Heart right ventricle (tissue), 16 donors: ENCODE measurements at regions not wholly inside any gene's neighbourhood (a gene's known extent, or its start where the extent isn't known, plus 50 kb on each side); places are given as distances from the start of the nearest gene placed in this dataset.

Source experiments
- ATAC-seq, 8 donors: fragments of 200-7000 bp; cut with Tn5 transposase; one replicate each; pipeline ENCODE4 v1.9.1; 2020; ENCODE audit warnings: mild to moderate bottlenecking in 8 of 8, moderate library complexity in 8 of 8, moderate number of reproducible peaks in 1 of 8
- DNase-seq, 2 donors: peaks; one replicate each; pipeline ENCODE4 v3.0.0-alpha.2; 2020
- H3K27ac ChIP-seq, 10 donors: fragments of 200-600 bp; sonication (generic) in 2 of 10; one replicate each; pipeline versions ENCODE4 v1.5.0 to v1.8.0; 2020 to 2022; ENCODE audit warnings: mild to moderate bottlenecking in 3 of 10
- H3K27me3 ChIP-seq, 7 donors: fragments of 200-600 bp; one replicate each; pipeline ENCODE4 v1.8.0; 2021 to 2022; ENCODE audit warnings: mild to moderate bottlenecking in 2 of 7
- H3K36me3 ChIP-seq, 9 donors: fragments of 200-600 bp; sonication (generic) in 1 of 9; one replicate each; pipeline versions ENCODE4 v1.5.0 to v1.8.0; 2020 to 2022; ENCODE audit warnings: mild to moderate bottlenecking in 2 of 9
- H3K4me1 ChIP-seq, 9 donors: fragments of 200-600 bp; sonication (generic) in 1 of 9; one replicate each; pipeline versions ENCODE4 v1.5.0 to v1.8.0; 2020 to 2022; ENCODE audit warnings: mild to moderate bottlenecking in 4 of 9
- H3K4me3 ChIP-seq, 10 donors: fragments of 200-600 bp; sonication (generic) in 2 of 10; one replicate each; pipeline versions ENCODE4 v1.5.0 to v1.8.0; 2020 to 2022; ENCODE audit warnings: mild to moderate bottlenecking in 7 of 10, moderate library complexity in 2 of 10
- H3K9me3 ChIP-seq, 11 donors: fragments of 200-600 bp in 10 of 11; sonication (generic) in 2 of 11; one replicate each; pipeline versions ENCODE4 v1.5.0 to v1.8.0; 2013 to 2022; ENCODE audit warnings: mild to moderate bottlenecking in 2 of 11, control low read depth in 1 of 11, moderate library complexity in 1 of 11
- CTCF ChIP-seq, 9 donors: fragments of 200-600 bp; sonication (generic) in 2 of 9; IDR thresholded peaks; one replicate each; pipeline versions ENCODE4 v1.5.0 to v1.8.0; 2021 to 2022; ENCODE audit warnings: antibody characterized with exemption in 9 of 9, mild to moderate bottlenecking in 5 of 9, moderate library complexity in 1 of 9
- WGBS, 2 donors: extraction: QIAGEN DNeasy Blood & Tissue Kit; methylation state at CpG; one replicate each; pipeline ENCODE4 v1.1.7; 2013; ENCODE audit warnings: inconsistent platforms in 1 of 2; 5-methylcytosine and 5-hydroxymethylcytosine counted together
- intact Hi-C, 10 donors: fragments of 100-400 bp; cut with DNase I; formaldehyde crosslinking; loops; one replicate each; pipeline versions ENCODE4 v1.11.1 to v1.14.2; 2022
- donor health status: Arrhythmogenic right ventricular cardiomyopathy.
- donor health status: ischemic (EF 13 %, LVEDD 7.1; RV severe dilation, severe dysfunction).
- donor health status: healthy with polysubstance abuse.
- donor health status: DM: no; HTN: yes; CAD: no.
- donor health status: DM: no; HTN: no; CAD: no.
- donor health status: ischemic (EF 25% LVEDD 6.9; RV normal size, moderate dysfunction).
- donor health status: ischemic (EF 25% LVEDD 5.7; RV mildly dilated, moderate dysfunction).
- donor health status: healthy.
- donor health status: DM: yes; HTN: yes; CAD: no.
- donor health status: Ischemic cardiomyopathy.
- donor health status: ischemic (EF 35%, LVEDD 5.7; RV mildly dilated, moderate dysfunction).
- donor health status: nonischemic (EF 11% LVEDD 7.7; RV severe dilation, severe dysfunction).
- donor health status: DM: yes; HTN: yes; CAD: no.
- donor health status: PGD.
- donor health status: ischemic (EF 29% LVEDD 5.4; RV normal size, mild dysfunction).
- donor health status: nonischemic (EF 23%, LVEDD 6.1; RV moderate dilation, normal function).

- intact Hi-C loops = loop anchor here in 1 of 10 donors (10.0 kb wide), 1 partner anchor 62 kb away; no protein-coding TSS in a partner anchor
- Histone ChIP-seq H3K4me3 (no peak overlapping the region), H3K27ac (no peak overlapping the region), H3K4me1 (no peaks in the 10 kb centered on the region), H3K36me3 (no peaks in the 10 kb centered on the region), H3K27me3 (no peaks in the 10 kb centered on the region), H3K9me3 (peaks cover 0 to 7% (median 0%) of the 10 kb centered on the region in 11 donors)
- ATAC-seq (no peak), DNase-seq (no peak)
- 83 to 86% methylated on average over 3 of the region's 3 CpGs for WGBS, 2 donors
- no peak for TF ChIP-seq CTCF (IDR thresholded peaks at IDR 0.05)
Measured at GRCh38 chr18:40782453-40783130, 1172.4 kb upstream of the PIK3C3 start.

GRCh38 chr18:40769786-40770185, 1185.2 kb upstream of the PIK3C3 start:
- TF ChIP-seq CTCF (IDR thresholded peaks at IDR 0.05) = no peak
- Histone ChIP-seq H3K4me1 (no peaks in the 10 kb centered on the region), H3K27ac (no peak overlapping the region), H3K36me3 (no peaks in the 10 kb centered on the region), H3K27me3 (no peaks in the 10 kb centered on the region), H3K9me3 (peaks cover 0 to 12% (median 0%) of the 10 kb centered on the region in 11 donors), H3K4me3 (no peak overlapping the region)
- intact Hi-C loops = no loop called here
- DNase-seq (no peak), ATAC-seq (no peak)
- WGBS, 2 donors = 55 to 67% methylated on average over 2 of the region's 2 CpGs

GRCh38 chr18:40760251-40760650, 1194.8 kb upstream of the PIK3C3 start:
- DNase-seq (no peak), ATAC-seq (no peak)
- intact Hi-C loops = no loop called here
- H3K27ac ChIP-seq = no peak overlapping the region
- no peak overlapping the region for H3K4me3 ChIP-seq
- TF ChIP-seq CTCF (IDR thresholded peaks at IDR 0.05) = no peak
- no peaks in the 10 kb centered on the region for H3K27me3 ChIP-seq
- WGBS, 2 donors = 89 to 92% methylated on average over 6 of the region's 6 CpGs
- H3K9me3 ChIP-seq = peaks cover 0 to 6% (median 0%) of the 10 kb centered on the region in 11 donors
- no peaks in the 10 kb centered on the region for H3K36me3 ChIP-seq
- H3K4me1 ChIP-seq = no peaks in the 10 kb centered on the region

- H3K9me3 ChIP-seq = peaks cover 0 to 11% (median 0%) of the 10 kb centered on the region in 11 donors
- H3K27me3 ChIP-seq = no peaks in the 10 kb centered on the region
- no peak overlapping the region for H3K4me3 ChIP-seq
- H3K27ac ChIP-seq = no peak overlapping the region
- no peak for TF ChIP-seq CTCF (IDR thresholded peaks at IDR 0.05)
- no peaks in the 10 kb centered on the region for H3K4me1 ChIP-seq
- 68 to 82% methylated on average over 1 of the region's 1 CpG for WGBS, 2 donors
- intact Hi-C loops = no loop called here
- DNase-seq (no peak), ATAC-seq (no peak)
- H3K36me3 ChIP-seq = no peaks in the 10 kb centered on the region
Measured at GRCh38 chr18:40754477-40754876, 1200.6 kb upstream of the PIK3C3 start.
